ENCODE measurements at regions not wholly inside any gene's neighbourhood (a gene's known extent, or its start where the extent isn't known, plus 50 kb on each side); places are given as distances from the start of the nearest gene placed in this dataset.
"Not testable (repeated sequence)": the region's sequence is repeated elsewhere in the genome, so short reads cannot be mapped to it uniquely, and the experiment has no call there.

DNA sequence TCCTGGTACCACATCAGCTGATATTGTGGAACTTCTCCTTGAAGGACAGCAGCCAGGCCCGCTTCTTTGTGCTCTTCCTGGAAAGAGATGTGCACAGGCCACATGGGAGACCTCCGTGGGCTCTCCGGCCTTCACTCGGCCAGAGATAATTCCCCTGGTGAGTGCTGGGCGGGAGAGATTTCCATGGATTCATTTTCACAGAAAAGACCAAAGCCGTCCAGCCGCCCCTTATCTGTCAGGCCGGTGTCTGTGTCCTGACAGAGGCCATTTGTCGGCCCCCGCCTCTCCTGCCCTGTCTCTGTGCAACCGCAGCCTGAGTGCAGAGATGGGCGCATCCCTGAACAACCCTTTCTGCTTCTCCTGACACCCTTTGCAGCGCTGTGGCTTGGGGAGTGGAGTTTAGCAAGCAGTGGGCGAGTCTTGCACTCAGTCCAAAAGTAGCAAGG is 197.9 kb downstream of the BANP start:
- H3K9ac ChIP-seq (ENCODE audit: low read depth, low read length); H3K4me3 ChIP-seq (ENCODE audit: low read length); H3K36me3 ChIP-seq (ENCODE audit: insufficient read depth, low read length); H3K9me3 ChIP-seq (replicated peaks; ENCODE audit: low read length); H3K4me2 ChIP-seq (ENCODE audit: low read length); H3K4me1 ChIP-seq (ENCODE audit: control insufficient read depth, insufficient read depth, low read length): not testable (repeated sequence)
- H3K27me3 ChIP-seq (ENCODE audit: control insufficient read depth, insufficient read depth, low read length) = peaks cover 16% of the 10 kb centered on the region

- not testable (repeated sequence) for H3K9ac ChIP-seq (ENCODE audit: low read depth, low read length); H3K4me1 ChIP-seq (ENCODE audit: control insufficient read depth, insufficient read depth, low read length); H3K4me3 ChIP-seq (ENCODE audit: low read length); H3K36me3 ChIP-seq (ENCODE audit: insufficient read depth, low read length); H3K9me3 ChIP-seq (replicated peaks; ENCODE audit: low read length); H3K4me2 ChIP-seq (ENCODE audit: low read length)
- peaks cover 15% of the 10 kb centered on the region for H3K27me3 ChIP-seq (ENCODE audit: control insufficient read depth, insufficient read depth, low read length)
Measured at GRCh38 chr16:88149663-88150062, 198.4 kb downstream of the BANP start.

- H3K9ac ChIP-seq (ENCODE audit: low read depth, low read length); H3K4me1 ChIP-seq (ENCODE audit: control insufficient read depth, insufficient read depth, low read length); H3K36me3 ChIP-seq (ENCODE audit: insufficient read depth, low read length); H3K9me3 ChIP-seq (replicated peaks; ENCODE audit: low read length): not testable (repeated sequence)
- Histone ChIP-seq H3K4me2 (ENCODE audit: low read length) (peak overlapping the region; percentile 65), H3K27me3 (ENCODE audit: control insufficient read depth, insufficient read depth, low read length) (peaks cover 18% of the 10 kb centered on the region), H3K4me3 (ENCODE audit: low read length) (peak overlapping the region; percentile 58)
Measured at GRCh38 chr16:88150456-88151128, 199.4 kb downstream of the BANP start.

- not testable (repeated sequence) for H3K9me3 ChIP-seq (replicated peaks; ENCODE audit: low read length); H3K9ac ChIP-seq (ENCODE audit: low read depth, low read length); H3K4me1 ChIP-seq (ENCODE audit: control insufficient read depth, insufficient read depth, low read length); H3K36me3 ChIP-seq (ENCODE audit: insufficient read depth, low read length)
- Histone ChIP-seq H3K27me3 (ENCODE audit: control insufficient read depth, insufficient read depth, low read length) (peaks cover 22% of the 10 kb centered on the region), H3K4me3 (ENCODE audit: low read length) (peak overlapping the region; percentile 58), H3K4me2 (ENCODE audit: low read length) (peak overlapping the region; percentile 65)
Measured at GRCh38 chr16:88151129-88151499, 199.9 kb downstream of the BANP start.

GRCh38 chr16:88151859-88152843 is 200.9 kb downstream of the BANP start:
- H3K4me3 ChIP-seq (ENCODE audit: low read length); H3K36me3 ChIP-seq (ENCODE audit: insufficient read depth, low read length); H3K9me3 ChIP-seq (replicated peaks; ENCODE audit: low read length); H3K4me1 ChIP-seq (ENCODE audit: control insufficient read depth, insufficient read depth, low read length); H3K9ac ChIP-seq (ENCODE audit: low read depth, low read length): not testable (repeated sequence)
- H3K27me3 ChIP-seq (ENCODE audit: control insufficient read depth, insufficient read depth, low read length) = peaks cover 22% of the 10 kb centered on the region
- peak overlapping the region; percentile 65 for H3K4me2 ChIP-seq (ENCODE audit: low read length)

GRCh38 chr16:88152879-88153278 is 201.6 kb downstream of the BANP start:
- not testable (repeated sequence) for H3K9ac ChIP-seq (ENCODE audit: low read depth, low read length); H3K4me2 ChIP-seq (ENCODE audit: low read length); H3K36me3 ChIP-seq (ENCODE audit: insufficient read depth, low read length); H3K4me1 ChIP-seq (ENCODE audit: control insufficient read depth, insufficient read depth, low read length); H3K9me3 ChIP-seq (replicated peaks; ENCODE audit: low read length); H3K4me3 ChIP-seq (ENCODE audit: low read length)
- H3K27me3 ChIP-seq (ENCODE audit: control insufficient read depth, insufficient read depth, low read length) = peaks cover 22% of the 10 kb centered on the region

DNA sequence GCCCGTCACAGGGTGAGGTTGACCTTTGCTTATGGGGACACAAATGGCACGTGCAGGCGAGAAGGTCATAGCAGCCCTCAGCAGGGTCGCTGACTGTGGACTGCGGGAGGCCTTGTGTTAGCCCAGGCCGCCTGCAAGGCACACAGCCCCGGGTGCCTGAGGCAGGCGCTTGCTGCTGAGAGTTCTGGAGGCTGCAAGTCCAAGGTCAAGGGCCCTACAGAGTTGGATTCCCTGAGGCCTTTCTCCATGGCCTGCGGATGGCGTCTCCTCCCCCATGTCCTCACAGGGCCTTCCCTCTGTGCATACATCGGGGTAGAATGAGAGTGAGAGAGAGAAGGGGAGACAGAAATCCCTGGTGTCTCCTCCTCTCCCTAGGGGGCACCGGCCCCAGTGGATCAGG is 202.3 kb downstream of the BANP start:
- H3K27me3 ChIP-seq (ENCODE audit: control insufficient read depth, insufficient read depth, low read length) = peaks cover 17% of the 10 kb centered on the region
- not testable (repeated sequence) for H3K36me3 ChIP-seq (ENCODE audit: insufficient read depth, low read length); H3K4me1 ChIP-seq (ENCODE audit: control insufficient read depth, insufficient read depth, low read length); H3K4me2 ChIP-seq (ENCODE audit: low read length); H3K4me3 ChIP-seq (ENCODE audit: low read length); H3K9me3 ChIP-seq (replicated peaks; ENCODE audit: low read length); H3K9ac ChIP-seq (ENCODE audit: low read depth, low read length)

GRCh38 chr16:88154886-88155285 is 203.7 kb downstream of the BANP start:
- H3K9me3 ChIP-seq (replicated peaks; ENCODE audit: low read length); H3K27me3 ChIP-seq (ENCODE audit: control insufficient read depth, insufficient read depth, low read length); H3K4me3 ChIP-seq (ENCODE audit: low read length); H3K9ac ChIP-seq (ENCODE audit: low read depth, low read length); H3K4me1 ChIP-seq (ENCODE audit: control insufficient read depth, insufficient read depth, low read length); H3K36me3 ChIP-seq (ENCODE audit: insufficient read depth, low read length); H3K4me2 ChIP-seq (ENCODE audit: low read length): not testable (repeated sequence)

- H3K4me1 ChIP-seq (ENCODE audit: control insufficient read depth, insufficient read depth, low read length); H3K9ac ChIP-seq (ENCODE audit: low read depth, low read length); H3K4me2 ChIP-seq (ENCODE audit: low read length); H3K9me3 ChIP-seq (replicated peaks; ENCODE audit: low read length); H3K36me3 ChIP-seq (ENCODE audit: insufficient read depth, low read length); H3K4me3 ChIP-seq (ENCODE audit: low read length): not testable (repeated sequence)
- H3K27me3 ChIP-seq (ENCODE audit: control insufficient read depth, insufficient read depth, low read length) = peaks cover 10% of the 10 kb centered on the region
Measured at GRCh38 chr16:88155681-88156080, 204.4 kb downstream of the BANP start.

DNA sequence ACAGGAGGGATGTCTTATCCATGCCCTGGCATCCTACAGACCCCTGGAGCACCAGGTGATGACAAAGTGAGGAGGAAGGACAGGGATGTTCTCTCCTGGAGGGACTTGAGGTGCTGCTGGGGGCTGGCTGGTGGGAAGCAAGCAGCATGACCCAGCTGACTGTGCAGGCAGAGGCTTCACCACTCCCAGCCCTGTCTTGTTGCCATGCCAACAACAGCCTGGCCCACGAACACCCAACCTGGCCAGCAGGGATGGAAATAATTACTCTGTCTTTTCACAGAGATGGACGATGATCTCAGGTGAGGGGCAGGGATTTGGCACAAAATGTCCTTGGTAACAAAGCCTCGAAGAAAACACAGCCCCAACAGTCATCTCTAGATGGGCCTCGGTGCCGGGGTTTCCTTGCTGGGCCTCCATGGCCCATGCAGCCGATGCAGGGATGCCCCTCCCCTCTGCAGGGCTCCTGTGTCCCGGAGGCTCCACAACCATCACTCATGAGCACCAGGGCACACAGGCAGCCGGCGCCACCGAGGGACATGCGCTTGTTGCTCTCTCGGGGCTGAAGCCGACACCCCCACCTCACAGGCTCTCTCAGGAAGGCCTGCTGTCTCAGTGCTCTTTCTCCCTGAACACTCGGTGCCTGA is 205.5 kb downstream of the BANP start:
- H3K27me3 ChIP-seq (ENCODE audit: control insufficient read depth, insufficient read depth, low read length) = peaks cover 10% of the 10 kb centered on the region
- not testable (repeated sequence) for H3K4me3 ChIP-seq (ENCODE audit: low read length); H3K9ac ChIP-seq (ENCODE audit: low read depth, low read length); H3K36me3 ChIP-seq (ENCODE audit: insufficient read depth, low read length); H3K4me1 ChIP-seq (ENCODE audit: control insufficient read depth, insufficient read depth, low read length); H3K9me3 ChIP-seq (replicated peaks; ENCODE audit: low read length); H3K4me2 ChIP-seq (ENCODE audit: low read length)

- not testable (repeated sequence) for H3K9me3 ChIP-seq (replicated peaks; ENCODE audit: low read length); H3K4me1 ChIP-seq (ENCODE audit: control insufficient read depth, insufficient read depth, low read length); H3K36me3 ChIP-seq (ENCODE audit: insufficient read depth, low read length); H3K4me2 ChIP-seq (ENCODE audit: low read length); H3K9ac ChIP-seq (ENCODE audit: low read depth, low read length); H3K4me3 ChIP-seq (ENCODE audit: low read length)
- H3K27me3 ChIP-seq (ENCODE audit: control insufficient read depth, insufficient read depth, low read length) = peaks cover 10% of the 10 kb centered on the region
Measured at GRCh38 chr16:88157686-88158085, 206.5 kb downstream of the BANP start.

All from skeletal muscle satellite cell (primary cell).